GM12891 (cell line): ENCODE measurements at regions not wholly inside any gene's neighbourhood (a gene's known extent, or its start where the extent isn't known, plus 50 kb on each side); places are given as distances from the start of the nearest gene placed in this dataset.

Experiments
- DNase-seq: peaks from one replicate; pipeline ENCODE4 v3.0.0; 2011; ENCODE audit warnings: low spot score; ENCODE audit not compliant: insufficient read length
- FAIRE-seq: peaks from 2 replicates; lab custom pipeline; 2011; peaks lifted over from hg19 to GRCh38; lab: Jason Lieb, UNC
- PAX5 ChIP-seq: IDR thresholded peaks from 2 replicates; pipeline ENCODE4 v1.6.1; 2011; ENCODE audit warnings: low read length, moderate library complexity, mild to moderate bottlenecking; ENCODE audit not compliant: insufficient read depth, severe bottlenecking
- POLR2A ChIP-seq: IDR thresholded peaks from 2 replicates; pipeline ENCODE4 v1.6.1; 2011; ENCODE audit warnings: low read depth, low read length, control low read depth
- POLR2AphosphoS5 ChIP-seq: IDR thresholded peaks from 2 replicates; pipeline ENCODE4 v1.6.1; 2011; ENCODE audit warnings: low read depth, low read length, control low read depth
- POU2F2 ChIP-seq: IDR thresholded peaks from 2 replicates; pipeline ENCODE4 v1.6.1; 2011; ENCODE audit warnings: low read depth, mild to moderate bottlenecking, control low read depth, low read length, moderate library complexity
- SPI1 ChIP-seq: IDR thresholded peaks from 2 replicates; pipeline ENCODE4 v1.6.1; 2011; ENCODE audit warnings: low read depth, low read length, control low read depth
- TAF1 ChIP-seq: IDR thresholded peaks from 2 replicates; pipeline ENCODE4 v1.6.1; 2011; ENCODE audit warnings: low read depth, low read length, control low read depth

DNA sequence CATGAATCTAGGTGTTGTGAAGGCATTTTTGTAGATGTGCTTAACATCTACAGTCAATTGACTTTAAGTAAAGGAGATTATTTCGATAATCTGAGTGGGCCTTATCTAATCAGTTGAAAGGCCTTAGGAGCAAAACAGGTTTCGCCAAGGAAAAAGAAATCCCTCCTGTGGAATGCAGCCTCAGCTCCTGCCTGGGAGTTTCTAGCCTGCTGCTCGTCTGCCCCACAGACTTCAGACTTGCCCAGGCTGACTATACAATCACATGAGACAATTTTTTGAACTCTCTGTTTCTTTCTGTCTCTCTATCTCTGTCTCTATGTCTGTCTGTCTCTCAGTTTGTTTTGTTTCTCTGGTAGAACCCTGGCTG, 312.5 kb downstream of the OLFM4 start:
- no peak for TF ChIP-seq SPI1
- no peak for TF ChIP-seq TAF1
- FAIRE-seq (no peak), DNase-seq (no peak)

DNA sequence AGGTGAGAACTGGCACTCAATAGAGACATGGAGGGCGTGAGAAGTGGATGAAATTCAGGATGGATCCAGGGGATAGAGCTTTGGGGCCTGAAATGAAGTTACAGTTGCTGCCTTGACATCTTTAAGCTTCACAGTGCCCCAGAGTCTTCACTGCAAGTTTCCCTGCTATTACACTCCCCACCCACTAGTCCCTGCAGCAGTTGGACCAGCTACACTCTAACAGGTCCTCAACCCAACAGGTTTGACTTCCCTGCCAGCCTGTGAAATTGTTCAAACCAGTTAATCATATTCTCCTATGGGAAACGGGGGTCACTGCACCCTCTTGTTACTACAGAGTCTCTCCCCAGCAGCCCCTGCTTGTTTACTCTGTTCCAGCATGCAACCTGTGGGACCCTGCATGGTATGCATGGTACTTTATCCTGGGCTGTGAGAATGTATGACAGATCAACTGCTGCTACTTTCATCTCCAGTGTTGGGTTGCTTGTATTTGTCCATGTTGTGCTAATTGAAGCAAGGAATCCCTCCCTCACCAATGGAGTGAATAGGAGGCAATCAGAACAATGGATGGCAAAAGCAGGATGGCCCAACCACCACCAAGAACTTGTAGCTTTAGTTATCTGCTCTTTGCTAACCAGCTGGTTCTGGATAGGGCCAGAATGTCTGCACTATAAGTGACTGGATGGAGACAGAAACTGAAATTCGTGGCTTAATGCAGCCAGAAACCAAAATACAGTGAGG, 314.2 kb downstream of the OLFM4 start:
- DNase-seq (no peak), FAIRE-seq (no peak)
- TF ChIP-seq POLR2AphosphoS5 (no peak), POU2F2 (no peak)

DNA sequence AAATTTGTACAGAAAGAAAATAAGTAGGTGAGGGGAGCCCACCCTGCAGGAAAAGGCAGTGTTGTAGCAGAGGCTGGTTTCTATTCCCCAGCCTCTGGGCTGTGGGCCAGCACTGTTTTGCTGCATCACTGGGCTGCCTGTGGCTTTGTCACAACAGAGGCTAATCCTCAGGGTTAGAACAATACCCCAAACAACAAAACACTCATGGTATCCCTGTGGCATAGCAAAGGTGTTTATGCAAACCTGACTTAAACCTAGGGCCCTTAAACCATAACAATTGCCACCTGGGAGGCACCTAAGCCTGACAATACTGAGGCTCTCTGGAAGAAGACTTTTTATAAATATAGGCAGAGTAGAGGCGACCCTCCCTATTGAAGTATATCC, 314.7 kb downstream of the OLFM4 start:
- TF ChIP-seq TAF1 (no peak), POU2F2 (no peak), POLR2A (no peak), POLR2AphosphoS5 (no peak), SPI1 (no peak), PAX5 (no peak)
- FAIRE-seq (no peak), DNase-seq (no peak)

GRCh38 chr13:53351021-53351420, 322.4 kb downstream of the OLFM4 start:
- FAIRE-seq (no peak), DNase-seq (no peak)
- TF ChIP-seq POU2F2 (no peak), POLR2AphosphoS5 (no peak), SPI1 (no peak), PAX5 (no peak), POLR2A (no peak), TAF1 (no peak)

DNA sequence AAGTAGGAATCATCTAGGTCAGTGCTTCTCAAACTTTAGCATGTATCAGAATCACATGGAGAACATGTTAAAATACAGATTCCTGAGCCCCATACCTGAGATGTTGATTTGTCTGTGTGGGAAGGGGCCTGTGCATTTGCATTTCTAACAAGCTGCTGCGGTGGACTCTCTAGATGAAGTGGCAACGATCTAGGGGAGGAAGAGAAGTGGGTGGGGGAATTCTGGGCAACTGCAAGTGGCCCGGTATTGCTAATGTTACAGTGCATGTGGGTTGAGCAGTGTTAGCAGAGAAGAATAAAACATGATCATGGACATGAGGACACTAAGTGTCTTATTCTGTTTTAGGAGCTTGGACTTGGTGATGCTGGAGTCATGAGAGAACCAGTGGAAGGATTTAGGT, 329.0 kb downstream of the OLFM4 start:
- DNase-seq (no peak), FAIRE-seq (no peak)
- TF ChIP-seq PAX5, result no peak
- peak; percentile 77; the same call in 1 of the 2 replicates for TF ChIP-seq POU2F2
- peak; percentile 24; the same call in 1 of the 2 replicates for TF ChIP-seq SPI1

- DNase-seq, result no peak
- no peak for FAIRE-seq
- TF ChIP-seq POU2F2 (no peak), POLR2A (no peak), TAF1 (no peak), SPI1 (no peak), PAX5 (no peak), POLR2AphosphoS5 (no peak)
Measured at GRCh38 chr13:53368948-53369347, 340.3 kb downstream of the OLFM4 start.

- TF ChIP-seq SPI1 (no peak), POU2F2 (no peak), TAF1 (no peak), POLR2A (no peak), POLR2AphosphoS5 (no peak), PAX5 (no peak)
- FAIRE-seq, result no peak
- DNase-seq, result no peak
Measured at GRCh38 chr13:53379485-53379884, 350.9 kb downstream of the OLFM4 start.

DNA sequence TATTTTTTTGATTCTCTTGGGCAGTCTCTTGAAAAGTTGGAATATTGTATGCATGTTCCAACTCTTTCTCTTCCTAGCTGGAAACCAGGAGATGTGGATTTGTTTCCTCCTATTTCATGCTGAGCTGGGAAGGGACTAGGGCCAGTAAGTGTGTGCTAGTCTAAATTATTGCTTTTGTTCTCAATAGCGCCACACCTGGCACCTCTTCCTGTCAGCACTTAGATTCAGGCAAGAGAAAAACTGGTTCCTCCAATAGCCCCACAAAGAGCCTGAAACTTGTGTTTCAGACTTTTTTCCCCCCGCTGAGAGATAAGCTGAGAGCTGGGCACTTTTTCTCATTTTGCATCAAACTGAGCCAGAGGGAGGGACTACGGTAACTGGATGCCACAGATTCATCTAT, 353.4 kb downstream of the OLFM4 start:
- TF ChIP-seq POLR2A, result no peak
- TF ChIP-seq POU2F2, result no peak
- TF ChIP-seq SPI1, result no peak
- TF ChIP-seq POLR2AphosphoS5, result no peak
- TF ChIP-seq TAF1, result no peak
- TF ChIP-seq PAX5, result no peak
- no peak for FAIRE-seq
- DNase-seq, result no peak

DNA sequence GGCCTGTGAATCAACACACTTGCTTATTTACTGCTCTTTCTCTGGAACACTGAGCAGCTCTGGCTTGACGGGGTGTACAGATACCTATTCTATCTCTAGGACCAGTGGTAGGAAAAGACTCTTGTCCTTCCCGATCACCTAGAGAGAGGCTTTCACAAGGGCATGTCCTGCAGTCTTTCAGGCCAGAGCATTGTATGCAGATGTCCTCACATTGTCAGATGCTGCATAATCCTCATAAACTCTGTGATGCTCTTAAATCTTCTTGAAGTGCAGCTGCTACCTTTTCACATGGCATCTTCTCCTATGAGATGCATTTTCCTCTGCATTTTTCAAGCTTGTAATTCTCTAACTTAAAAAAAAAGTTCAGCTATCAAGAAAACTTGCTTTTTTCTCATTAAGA, 369.4 kb downstream of the OLFM4 start:
- FAIRE-seq, result no peak
- no peak for DNase-seq
- TF ChIP-seq POLR2AphosphoS5, result no peak
- TF ChIP-seq POLR2A, result no peak
- no peak for TF ChIP-seq PAX5
- TF ChIP-seq SPI1, result no peak
- no peak for TF ChIP-seq TAF1
- TF ChIP-seq POU2F2, result no peak

GRCh38 chr13:53405616-53406015, 377.0 kb downstream of the OLFM4 start:
- TF ChIP-seq POLR2A, result no peak
- TF ChIP-seq TAF1, result no peak
- no peak for TF ChIP-seq SPI1
- TF ChIP-seq PAX5, result no peak
- DNase-seq, result no peak
- no peak for FAIRE-seq
